HG03064 (cell line): ENCODE measurements at regions not wholly inside any gene's neighbourhood (a gene's known extent, or its start where the extent isn't known, plus 50 kb on each side); places are given as distances from the start of the nearest gene placed in this dataset.

Source experiments
- ATAC-seq: cut with Tn5 transposase; IDR thresholded peaks from one replicate; pipeline ENCODE4 v1.9.1; 2021; ENCODE audit warnings: low read depth; ENCODE audit not compliant: unreplicated experiment

- ATAC-seq = no peak
These were observed 537.7 kb upstream of the ZNF385D start for GRCh38 chr3:22288756-22289155.

DNA sequence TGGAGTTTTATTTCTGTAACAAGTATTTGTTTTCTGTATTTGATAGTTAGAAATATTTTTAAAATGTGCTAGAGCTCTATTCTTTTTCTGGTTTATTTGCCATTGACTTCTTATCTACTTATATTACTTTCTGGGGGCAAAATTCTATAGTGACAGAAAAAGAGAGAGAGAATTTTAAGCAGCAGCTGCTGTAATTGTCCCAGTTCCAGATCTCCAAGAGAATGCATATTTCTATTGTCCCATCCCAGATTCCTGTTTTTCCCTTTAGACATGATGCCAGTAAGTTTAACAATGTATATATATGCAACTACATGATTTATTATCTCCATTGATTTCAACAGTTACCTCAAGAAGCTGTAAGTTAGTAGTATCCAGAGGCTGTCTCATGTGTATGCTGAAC is 541.7 kb upstream of the ZNF385D start:
- ATAC-seq = no peak

DNA sequence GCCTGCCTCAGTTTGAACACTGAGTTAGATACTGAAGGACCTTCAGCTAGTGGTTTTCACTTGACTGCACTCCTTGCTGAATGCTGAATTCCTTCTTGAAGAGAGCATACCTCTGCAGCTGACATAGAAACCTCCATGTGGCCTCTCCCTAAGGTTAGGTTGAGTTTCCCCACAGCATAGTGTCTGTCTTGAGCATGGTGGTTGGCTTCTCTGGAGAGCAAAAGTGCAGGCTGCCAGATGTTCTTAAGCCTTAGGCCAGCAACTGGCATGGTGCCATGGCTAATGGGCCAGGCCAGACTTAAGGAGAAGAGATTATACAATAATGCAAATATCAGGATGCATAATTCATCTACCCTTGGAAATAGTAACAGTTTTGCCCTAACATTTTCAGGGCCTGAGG is 545.6 kb upstream of the ZNF385D start:
- ATAC-seq = no peak

- no peak for ATAC-seq
These were observed 546.4 kb upstream of the ZNF385D start for GRCh38 chr3:22297436-22297835.

DNA sequence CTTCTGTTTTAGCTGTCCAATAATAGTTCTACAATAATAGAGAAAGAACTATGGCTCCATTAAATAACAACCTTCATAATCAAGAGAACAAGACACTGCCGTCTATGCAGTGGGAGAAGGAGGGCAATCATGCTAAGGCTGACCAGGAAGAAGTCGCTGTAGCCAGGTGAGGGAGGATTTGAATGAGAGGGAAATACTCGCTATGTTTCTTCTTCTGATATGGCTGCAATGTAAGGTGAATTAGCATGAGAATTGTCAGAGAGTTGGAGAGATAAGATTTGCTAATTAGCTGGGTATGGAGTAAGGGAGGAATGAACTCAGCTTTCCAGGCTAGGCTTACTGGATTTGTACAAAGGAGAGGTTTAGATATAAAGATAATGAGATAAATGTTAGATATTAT is 555.4 kb upstream of the ZNF385D start:
- no peak for ATAC-seq

- no peak for ATAC-seq
These were observed 557.9 kb upstream of the ZNF385D start for GRCh38 chr3:22308871-22309270.

- ATAC-seq = no peak
These were observed 564.9 kb upstream of the ZNF385D start for GRCh38 chr3:22315925-22316324.

GRCh38 chr3:22318325-22318724 is 567.3 kb upstream of the ZNF385D start:
- no peak for ATAC-seq

- no peak for ATAC-seq
These were observed 568.4 kb upstream of the ZNF385D start for GRCh38 chr3:22319446-22319845.

DNA sequence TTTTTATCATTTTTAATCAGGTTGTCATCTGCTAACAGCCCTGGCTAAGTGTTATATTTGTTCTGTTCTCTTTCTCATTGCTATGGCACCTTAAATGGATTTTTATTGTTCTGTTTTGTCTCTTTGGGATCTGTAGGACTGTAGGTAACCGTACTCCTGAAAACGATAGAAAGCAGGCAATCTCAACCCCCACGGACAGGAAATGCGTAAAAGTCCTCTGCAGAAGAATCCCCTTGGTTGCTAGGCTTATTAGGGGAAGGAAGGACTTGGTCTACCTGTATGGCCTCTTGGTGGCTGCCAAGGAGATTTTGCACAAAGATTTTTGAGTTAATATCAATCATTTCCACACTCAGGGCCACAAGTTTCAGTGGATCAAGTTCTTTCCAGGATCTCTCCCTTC is 571.9 kb upstream of the ZNF385D start:
- no peak for ATAC-seq

DNA sequence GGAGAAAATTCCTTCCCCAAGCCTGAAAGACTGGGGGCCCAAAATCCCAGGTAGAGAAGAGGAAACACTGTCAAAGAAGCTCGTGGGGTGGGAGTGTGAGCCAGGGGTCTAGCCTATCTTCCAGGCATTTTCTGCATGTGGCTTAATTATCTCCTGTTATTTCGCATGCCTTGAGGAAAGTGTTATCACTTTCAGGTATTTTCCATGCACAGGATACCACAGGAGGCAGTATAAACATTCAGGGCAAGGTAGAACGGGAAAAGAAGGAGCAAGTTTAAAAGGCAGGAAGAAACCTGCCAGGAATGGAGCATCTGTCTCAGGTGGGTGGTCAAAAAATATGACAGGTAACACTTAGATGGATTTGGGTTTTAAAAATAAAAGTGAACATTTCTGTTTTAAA is 575.3 kb upstream of the ZNF385D start:
- ATAC-seq = no peak

DNA sequence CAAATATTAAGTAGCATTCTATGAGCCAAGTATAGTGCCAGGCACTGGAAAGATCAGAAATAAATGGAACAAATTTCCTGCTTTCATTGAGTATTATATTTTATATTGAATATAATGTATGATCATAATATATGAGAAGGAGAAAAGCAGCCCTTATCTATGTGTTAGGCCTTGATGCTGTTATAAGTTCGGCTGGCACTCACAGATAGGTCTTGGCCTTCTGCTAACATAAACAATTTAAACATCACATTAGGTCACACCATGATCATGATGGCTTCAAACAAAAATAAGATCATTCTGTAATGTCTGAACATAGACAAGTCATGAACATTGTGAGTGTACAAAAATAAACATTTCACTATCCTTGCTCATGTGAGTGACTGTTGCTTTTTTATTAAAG is 584.0 kb upstream of the ZNF385D start:
- ATAC-seq = no peak

DNA sequence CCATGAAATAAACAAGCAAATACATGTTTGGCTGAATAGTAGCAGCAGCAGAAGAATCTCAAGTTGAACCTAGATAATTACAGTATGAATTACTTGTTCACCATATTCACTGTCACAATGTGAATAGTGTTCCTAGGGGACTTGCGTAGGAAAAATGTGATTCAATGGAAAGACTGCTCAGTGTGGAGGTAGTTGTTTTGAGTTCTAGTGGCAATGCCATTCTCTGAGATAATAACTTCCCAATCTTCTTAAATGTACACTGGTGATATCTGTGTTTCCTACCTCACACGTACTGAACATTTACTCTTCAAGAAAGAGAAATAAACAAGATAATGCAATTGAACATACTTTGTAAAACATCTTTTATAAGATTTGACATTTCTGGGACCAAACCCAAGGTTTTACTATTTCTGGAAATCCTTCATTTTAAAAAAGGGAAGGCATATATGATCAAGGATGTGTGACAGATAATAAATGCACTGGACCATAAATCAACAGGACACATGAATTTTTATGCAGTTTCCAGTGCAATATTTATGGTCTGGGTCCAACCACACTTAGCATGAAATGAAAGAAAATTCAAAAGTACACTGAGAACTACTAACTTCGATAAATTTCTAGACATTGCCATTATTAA is 598.3 kb upstream of the ZNF385D start:
- no peak for ATAC-seq

DNA sequence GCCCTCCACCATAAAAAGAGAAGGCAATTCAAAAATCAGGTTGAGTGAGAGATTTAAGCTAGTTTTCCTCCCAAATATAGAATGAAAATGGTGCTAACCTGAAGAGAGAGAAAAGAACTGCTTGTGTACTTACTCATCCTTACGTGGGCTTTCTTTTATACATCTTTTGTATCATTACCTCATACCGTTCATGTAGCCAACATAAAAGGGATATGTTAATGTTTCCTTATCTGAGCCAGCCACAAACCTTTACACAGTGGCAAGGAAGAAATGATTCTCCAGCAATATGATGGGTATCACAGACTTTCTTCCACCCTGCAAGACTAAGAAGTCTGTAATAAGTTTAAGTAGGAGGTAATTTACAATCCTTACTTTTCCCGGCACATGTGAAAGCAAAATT is 600.8 kb upstream of the ZNF385D start:
- ATAC-seq = no peak

DNA sequence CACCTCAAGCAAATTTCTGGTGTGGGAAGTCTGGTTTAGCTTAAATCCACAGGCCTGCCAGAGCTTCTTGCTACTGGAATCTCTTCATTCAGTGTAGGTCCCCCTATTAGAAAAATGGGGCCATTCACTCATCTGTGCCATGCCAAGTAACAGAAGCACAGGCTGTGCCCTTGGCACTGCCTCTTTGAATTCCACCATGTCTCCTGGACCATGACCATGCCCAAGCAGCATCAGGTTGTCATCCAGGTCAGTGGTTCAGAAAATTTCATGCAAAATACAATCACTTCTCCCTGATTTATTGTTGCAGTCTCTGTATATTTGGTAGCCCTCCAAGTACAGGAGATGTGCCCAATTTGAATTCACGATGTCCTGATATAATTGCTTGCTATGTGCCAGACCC is 602.1 kb upstream of the ZNF385D start:
- no peak for ATAC-seq

DNA sequence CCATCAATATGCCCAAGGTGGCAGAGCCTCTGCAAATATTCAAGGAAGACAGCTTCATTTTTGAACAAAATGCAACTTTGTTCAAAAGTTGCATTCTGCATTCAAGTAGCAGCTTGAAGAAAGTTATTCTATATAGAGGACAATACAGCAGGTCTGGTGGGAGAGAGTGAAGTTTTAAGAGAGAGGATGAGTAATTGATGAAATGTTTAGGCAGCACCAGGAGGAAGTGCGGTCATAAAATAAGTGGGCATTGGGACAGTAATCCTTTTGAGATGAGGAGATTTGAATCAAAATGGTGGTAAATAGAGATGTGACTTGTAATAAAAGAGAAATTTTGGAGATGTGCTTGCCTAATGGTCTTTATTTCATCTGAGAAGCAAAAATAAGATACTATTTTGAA is 607.3 kb upstream of the ZNF385D start:
- ATAC-seq = no peak

DNA sequence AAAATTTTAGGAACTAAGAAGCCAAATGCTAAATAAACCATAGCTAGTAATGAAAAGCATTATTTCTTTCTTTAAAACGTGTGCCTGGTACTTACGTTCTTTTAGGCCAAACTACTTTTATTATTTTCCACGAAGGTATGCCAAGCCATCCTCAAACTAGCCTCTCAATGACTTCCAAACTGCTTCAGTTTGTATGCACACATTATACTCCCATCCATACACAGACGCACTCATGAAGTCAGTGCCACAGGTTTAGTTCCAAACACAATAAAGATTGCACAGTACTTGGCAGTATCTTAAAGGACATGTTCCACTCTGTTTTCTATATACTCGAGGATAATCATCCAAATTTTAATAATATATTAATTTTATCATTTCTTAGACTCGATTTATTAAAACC is 609.2 kb upstream of the ZNF385D start:
- ATAC-seq = no peak

GRCh38 chr3:22360970-22361369 is 610.0 kb upstream of the ZNF385D start:
- ATAC-seq = no peak

- no peak for ATAC-seq
These were observed 610.5 kb upstream of the ZNF385D start for GRCh38 chr3:22361521-22361920.

DNA sequence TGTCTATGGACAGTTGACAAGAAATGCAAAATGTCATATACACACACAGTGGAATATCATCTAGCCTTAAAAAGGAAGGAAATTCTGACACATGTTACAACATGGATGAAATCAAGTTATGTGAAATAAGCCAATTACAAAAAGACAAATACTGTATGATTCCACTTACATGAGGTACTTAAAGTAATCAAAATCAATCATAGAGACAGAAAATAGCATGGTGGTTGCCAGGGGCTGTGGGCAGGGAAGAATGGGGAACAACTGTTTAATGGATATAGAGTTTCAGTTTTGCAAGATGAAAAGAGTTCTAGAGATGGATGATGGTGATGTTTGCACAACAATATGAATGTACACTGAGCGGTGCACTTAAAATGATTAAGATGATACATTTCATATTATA is 613.8 kb upstream of the ZNF385D start:
- ATAC-seq = no peak

- no peak for ATAC-seq
These were observed 615.8 kb upstream of the ZNF385D start for GRCh38 chr3:22366781-22367180.

DNA sequence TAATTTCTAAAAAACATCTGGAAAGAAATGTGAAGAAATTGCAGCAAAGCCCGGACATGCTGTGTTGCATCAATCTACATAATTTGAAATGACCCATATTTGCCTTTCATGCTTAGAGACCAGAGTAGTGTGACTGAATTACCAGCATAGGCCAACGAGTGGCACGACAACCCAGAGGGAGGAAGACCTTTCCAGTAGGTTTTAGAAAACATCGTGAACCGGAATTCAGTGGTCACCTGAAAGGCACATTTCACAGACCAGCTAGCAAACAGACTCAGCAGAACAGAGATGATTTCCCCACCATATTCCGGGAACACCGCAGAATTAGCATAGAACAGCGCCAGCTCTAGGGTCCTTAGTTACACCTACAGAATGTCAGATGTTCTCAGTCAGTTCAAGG is 620.0 kb upstream of the ZNF385D start:
- ATAC-seq = no peak

- no peak for ATAC-seq
These were observed 620.7 kb upstream of the ZNF385D start for GRCh38 chr3:22371607-22372291.
